MCF 10A (cell line): ENCODE measurements at regions not wholly inside any gene's neighbourhood (a gene's known extent, or its start where the extent isn't known, plus 50 kb on each side); places are given as distances from the start of the nearest gene placed in this dataset.
A peak's percentile ranks its signal among the peaks of the same experiment; 100 is the strongest.

Source experiments
- BruUV-seq: library from RNA; stranded (reverse); fragments of 400-500 nt; replicated peaks from 2 replicates; lab custom pipeline; 2021; lab: Mats Ljungman, UMichigan
- CTCF ChIA-PET: fragments of 300-600 bp; sonication (Branson Sonifier 250); formaldehyde crosslinking; extraction: SDS; loops from one replicate; lab custom pipeline; 2021; ENCODE audit warnings: antibody characterized with exemption, inconsistent platforms; lab: Yijun Ruan, JAX
- POLR2A ChIA-PET: fragments of 300-600, 350-650 bp; sonication (Branson Sonifier 250); formaldehyde crosslinking; extraction: SDS; loops from one replicate; lab custom pipeline; 2020; ENCODE audit warnings: antibody characterized with exemption, inconsistent platforms; lab: Yijun Ruan, JAX
- DNase-seq: peaks from one replicate; pipeline ENCODE4 v3.0.0-alpha.2; 2018; ENCODE audit not compliant: unreplicated experiment
- H3K27ac Mint-ChIP-seq: one replicate; pipeline ENCODE4 v1.8.0; 2022; ENCODE audit warnings: mild to moderate bottlenecking, low read depth, mixed read lengths; ENCODE audit not compliant: unreplicated experiment
- H3K27me3 Mint-ChIP-seq: one replicate; pipeline ENCODE4 v1.8.0; 2022; ENCODE audit warnings: mixed read lengths; ENCODE audit not compliant: insufficient read depth, unreplicated experiment
- H3K36me3 Mint-ChIP-seq: one replicate; pipeline ENCODE4 v1.8.0; 2022; ENCODE audit warnings: mild to moderate bottlenecking, moderate library complexity, mixed read lengths; ENCODE audit not compliant: insufficient read depth, unreplicated experiment
- H3K4me1 Mint-ChIP-seq: one replicate; pipeline ENCODE4 v1.8.0; 2022; ENCODE audit warnings: mixed read lengths; ENCODE audit not compliant: insufficient read depth, unreplicated experiment
- H3K4me3 Mint-ChIP-seq: one replicate; pipeline ENCODE4 v1.8.0; 2022; ENCODE audit warnings: mild to moderate bottlenecking, moderate library complexity, mixed read lengths; ENCODE audit not compliant: unreplicated experiment
- H3K9me3 Mint-ChIP-seq: one replicate; pipeline ENCODE4 v1.8.0; 2022; ENCODE audit warnings: mixed read lengths; ENCODE audit not compliant: unreplicated experiment
- CTCF ChIP-seq: fragments of 200-600 bp; IDR thresholded peaks from one replicate; pipeline ENCODE4 v1.8.0; 2022; ENCODE audit warnings: antibody characterized with exemption, mild to moderate bottlenecking; ENCODE audit not compliant: unreplicated experiment
- intact Hi-C: fragments of 100-400 bp; cut with micrococcal nuclease; formaldehyde crosslinking; loops from 2 replicates; pipeline ENCODE4 v1.14.1; 2022

GRCh38 chr3:182094321-182094720 lies 382.6 kb downstream of the SOX2 start:
- CTCF ChIA-PET: interaction anchor here (0.5 kb wide), 1 partner anchor 352 kb away, joined by 3 read pairs; no protein-coding TSS in a partner anchor
- no TSS peak for BruUV-seq
- Mint-ChIP-seq H3K36me3 (no peaks in the 10 kb centered on the region), H3K27ac (no peak overlapping the region), H3K4me3 (no peak overlapping the region), H3K27me3 (no peaks in the 10 kb centered on the region), H3K9me3 (no peaks in the 10 kb centered on the region), H3K4me1 (no peaks in the 10 kb centered on the region)
- TF ChIP-seq CTCF: no peak
- POLR2A ChIA-PET: no interaction called here
- intact Hi-C loops: no loop called here
- DNase-seq: no peak

- no peak overlapping the region for H3K27ac Mint-ChIP-seq
- CTCF ChIA-PET: interaction anchor here (0.9 kb wide), 1 partner anchor 15 kb away, joined by 3 read pairs; no protein-coding TSS in a partner anchor
- H3K27me3 Mint-ChIP-seq: no peaks in the 10 kb centered on the region
- no peaks in the 10 kb centered on the region for H3K36me3 Mint-ChIP-seq
- intact Hi-C loops: no loop called here
- no peak overlapping the region for H3K4me3 Mint-ChIP-seq
- BruUV-seq: no TSS peak
- TF ChIP-seq CTCF: no peak
- peaks cover 5% of the 10 kb centered on the region for H3K4me1 Mint-ChIP-seq
- POLR2A ChIA-PET: no interaction called here
- H3K9me3 Mint-ChIP-seq: no peaks in the 10 kb centered on the region
- DNase-seq: no peak
Measured at GRCh38 chr3:182104881-182105280, 393.2 kb downstream of the SOX2 start.

- peak; percentile 13 for DNase-seq
- ChIA-PET POLR2A (interaction anchor here (0.7 kb wide), 1 partner anchor 20 kb away, joined by 4 read pairs; no protein-coding TSS in a partner anchor), CTCF (no interaction called here)
- H3K36me3 Mint-ChIP-seq: no peaks in the 10 kb centered on the region
- peaks cover 5% of the 10 kb centered on the region for H3K4me1 Mint-ChIP-seq
- no peak for TF ChIP-seq CTCF
- H3K9me3 Mint-ChIP-seq: no peaks in the 10 kb centered on the region
- intact Hi-C loops: no loop called here
- H3K4me3 Mint-ChIP-seq: no peak overlapping the region
- no TSS peak for BruUV-seq
- no peaks in the 10 kb centered on the region for H3K27me3 Mint-ChIP-seq
- H3K27ac Mint-ChIP-seq: no peak overlapping the region
Measured at GRCh38 chr3:182105875-182106274, 394.1 kb downstream of the SOX2 start.

- no peak for TF ChIP-seq CTCF
- Mint-ChIP-seq H3K27ac (no peak overlapping the region), H3K4me1 (peaks cover 5% of the 10 kb centered on the region), H3K4me3 (no peak overlapping the region), H3K36me3 (no peaks in the 10 kb centered on the region), H3K27me3 (no peaks in the 10 kb centered on the region), H3K9me3 (no peaks in the 10 kb centered on the region)
- ChIA-PET POLR2A (no interaction called here), CTCF (interaction anchor here (1.2 kb wide), 1 partner anchor 51 kb away, joined by 4 read pairs; no protein-coding TSS in a partner anchor)
- no peak for DNase-seq
- no TSS peak for BruUV-seq
- intact Hi-C loops: no loop called here
Measured at GRCh38 chr3:182108371-182108770, 396.6 kb downstream of the SOX2 start.
